IPS-18a (cell line): ENCODE measurements at regions not wholly inside any gene's neighbourhood (a gene's known extent, or its start where the extent isn't known, plus 50 kb on each side); places are given as distances from the start of the nearest gene placed in this dataset.
"Not testable (repeated sequence)": the region's sequence is repeated elsewhere in the genome, so short reads cannot be mapped to it uniquely, and the experiment has no call there.

ENCODE experiments used
- H3K27ac ChIP-seq: one replicate; pipeline ENCODE4 v1.5.1; 2013; ENCODE audit warnings: low read length
- H3K27me3 ChIP-seq: one replicate; pipeline ENCODE4 v1.6.1; 2013; ENCODE audit warnings: mild to moderate bottlenecking, low read length; ENCODE audit not compliant: control insufficient read depth, insufficient read depth
- H3K36me3 ChIP-seq: one replicate; pipeline ENCODE4 v1.6.1; 2013; ENCODE audit warnings: low read depth, low read length; ENCODE audit not compliant: control insufficient read depth
- H3K4me1 ChIP-seq: one replicate; pipeline ENCODE4 v1.6.1; 2013; ENCODE audit warnings: low read depth, low read length; ENCODE audit not compliant: control insufficient read depth
- H3K4me3 ChIP-seq: one replicate; pipeline ENCODE4 v1.5.1; 2013; ENCODE audit warnings: low read length
- H3K9ac ChIP-seq: one replicate; pipeline ENCODE4 v1.6.1; 2013; ENCODE audit warnings: mild to moderate bottlenecking, low read length, moderate library complexity
- H3K9me3 ChIP-seq: one replicate; pipeline ENCODE4 v1.6.1; 2013; ENCODE audit warnings: low read depth, low read length; ENCODE audit not compliant: control insufficient read depth

GRCh38 chr5:19210886-19211285, 777.1 kb downstream of the CDH18 start:
- Histone ChIP-seq H3K36me3 (no peaks in the 10 kb centered on the region), H3K9ac (no peak overlapping the region), H3K27ac (no peak overlapping the region), H3K27me3 (no peaks in the 10 kb centered on the region), H3K4me3 (no peak overlapping the region), H3K9me3 (no peaks in the 10 kb centered on the region), H3K4me1 (no peaks in the 10 kb centered on the region)

- Histone ChIP-seq H3K4me1 (no peaks in the 10 kb centered on the region), H3K36me3 (no peaks in the 10 kb centered on the region), H3K27me3 (no peaks in the 10 kb centered on the region), H3K9me3 (no peaks in the 10 kb centered on the region), H3K27ac (no peak overlapping the region), H3K9ac (no peak overlapping the region), H3K4me3 (no peak overlapping the region)
Observed at GRCh38 chr5:19229179-19229835, 758.7 kb downstream of the CDH18 start.

- no peak overlapping the region for H3K4me3 ChIP-seq
- no peaks in the 10 kb centered on the region for H3K27me3 ChIP-seq
- H3K4me1 ChIP-seq = no peaks in the 10 kb centered on the region
- no peaks in the 10 kb centered on the region for H3K9me3 ChIP-seq
- H3K36me3 ChIP-seq = no peaks in the 10 kb centered on the region
- H3K9ac ChIP-seq = no peak overlapping the region
- H3K27ac ChIP-seq = no peak overlapping the region
Observed at GRCh38 chr5:19233573-19233972, 754.4 kb downstream of the CDH18 start.

- H3K9me3 ChIP-seq = no peaks in the 10 kb centered on the region
Observed at GRCh38 chr5:19235101-19235584, 752.9 kb downstream of the CDH18 start.

GRCh38 chr5:19240170-19240569, 747.8 kb downstream of the CDH18 start:
- Histone ChIP-seq H3K36me3 (no peaks in the 10 kb centered on the region), H3K27ac (no peak overlapping the region), H3K9ac (no peak overlapping the region), H3K9me3 (no peaks in the 10 kb centered on the region), H3K27me3 (no peaks in the 10 kb centered on the region), H3K4me3 (no peak overlapping the region), H3K4me1 (peaks cover 8% of the 10 kb centered on the region)

More at GRCh38 chr5:19235101-19235584, 752.9 kb downstream of the CDH18 start:
- Histone ChIP-seq H3K27me3 (no peaks in the 10 kb centered on the region), H3K27ac (no peak overlapping the region), H3K9ac (no peak overlapping the region), H3K4me3 (no peak overlapping the region), H3K36me3 (no peaks in the 10 kb centered on the region), H3K4me1 (peaks cover 5% of the 10 kb centered on the region)

- H3K36me3 ChIP-seq = no peaks in the 10 kb centered on the region
- H3K9ac ChIP-seq = no peak overlapping the region
- H3K9me3 ChIP-seq = peaks cover 2% of the 10 kb centered on the region
- H3K27me3 ChIP-seq = no peaks in the 10 kb centered on the region
- no peak overlapping the region for H3K27ac ChIP-seq
- H3K4me3 ChIP-seq = no peak overlapping the region
- H3K4me1 ChIP-seq = peaks cover 8% of the 10 kb centered on the region
Observed at GRCh38 chr5:19241690-19242089, 746.3 kb downstream of the CDH18 start.

- not testable (repeated sequence) for H3K4me3 ChIP-seq, H3K9me3 ChIP-seq, H3K27me3 ChIP-seq, H3K4me1 ChIP-seq, H3K36me3 ChIP-seq, H3K9ac ChIP-seq, H3K27ac ChIP-seq
Observed at GRCh38 chr5:19246191-19246590, 741.8 kb downstream of the CDH18 start.

- H3K9me3 ChIP-seq = peaks cover 2% of the 10 kb centered on the region
- H3K4me3 ChIP-seq = no peak overlapping the region
- H3K4me1 ChIP-seq = no peaks in the 10 kb centered on the region
- H3K36me3 ChIP-seq = no peaks in the 10 kb centered on the region
- no peak overlapping the region for H3K9ac ChIP-seq
- no peaks in the 10 kb centered on the region for H3K27me3 ChIP-seq
- no peak overlapping the region for H3K27ac ChIP-seq
Observed at GRCh38 chr5:19247302-19247701, 740.7 kb downstream of the CDH18 start.

GRCh38 chr5:19256036-19256435, 732.0 kb downstream of the CDH18 start:
- no peaks in the 10 kb centered on the region for H3K9me3 ChIP-seq
- no peaks in the 10 kb centered on the region for H3K27me3 ChIP-seq
- no peak overlapping the region for H3K4me3 ChIP-seq
- no peak overlapping the region for H3K9ac ChIP-seq
- H3K27ac ChIP-seq = no peak overlapping the region
- no peaks in the 10 kb centered on the region for H3K36me3 ChIP-seq
- H3K4me1 ChIP-seq = no peaks in the 10 kb centered on the region

GRCh38 chr5:19258686-19259085, 729.3 kb downstream of the CDH18 start:
- no peaks in the 10 kb centered on the region for H3K9me3 ChIP-seq
- H3K27ac ChIP-seq = no peak overlapping the region
- no peak overlapping the region for H3K9ac ChIP-seq
- no peaks in the 10 kb centered on the region for H3K36me3 ChIP-seq
- no peaks in the 10 kb centered on the region for H3K4me1 ChIP-seq
- no peaks in the 10 kb centered on the region for H3K27me3 ChIP-seq
- H3K4me3 ChIP-seq = no peak overlapping the region

- Histone ChIP-seq H3K4me1 (no peaks in the 10 kb centered on the region), H3K27me3 (no peaks in the 10 kb centered on the region)
Observed at GRCh38 chr5:19261879-19262278, 726.1 kb downstream of the CDH18 start.

GRCh38 chr5:19264821-19265220, 723.2 kb downstream of the CDH18 start:
- H3K9me3 ChIP-seq = no peaks in the 10 kb centered on the region
- no peaks in the 10 kb centered on the region for H3K36me3 ChIP-seq
- no peak overlapping the region for H3K4me3 ChIP-seq
- no peaks in the 10 kb centered on the region for H3K27me3 ChIP-seq
- no peaks in the 10 kb centered on the region for H3K4me1 ChIP-seq
- no peak overlapping the region for H3K9ac ChIP-seq
- H3K27ac ChIP-seq = no peak overlapping the region

More at GRCh38 chr5:19261879-19262278, 726.1 kb downstream of the CDH18 start:
- no peaks in the 10 kb centered on the region for H3K36me3 ChIP-seq
- no peaks in the 10 kb centered on the region for H3K9me3 ChIP-seq
- H3K27ac ChIP-seq = no peak overlapping the region
- no peak overlapping the region for H3K4me3 ChIP-seq
- H3K9ac ChIP-seq = no peak overlapping the region
